ENCODE measurements at regions not wholly inside any gene's neighbourhood (a gene's known extent, or its start where the extent isn't known, plus 50 kb on each side); places are given as distances from the start of the nearest gene placed in this dataset.

DNA sequence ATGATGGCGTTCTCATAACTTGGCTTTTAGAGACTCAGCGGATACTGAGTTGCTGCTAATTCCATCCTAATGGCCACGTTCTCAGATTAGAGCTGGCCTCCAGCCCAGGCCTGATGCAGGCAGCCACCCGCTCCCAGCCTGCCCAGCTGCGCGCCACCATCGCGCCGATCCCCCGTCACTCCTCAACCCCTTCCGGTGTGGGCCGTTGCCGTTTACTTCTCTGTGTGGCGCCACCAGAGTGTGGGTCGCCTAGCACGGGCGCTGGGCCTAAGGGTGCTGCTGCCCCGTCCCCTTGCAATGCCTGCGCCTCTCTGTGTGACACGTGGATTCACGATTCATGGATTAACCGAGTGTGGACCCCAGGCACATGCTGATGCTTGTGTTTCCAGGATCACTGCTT is 1116.0 kb downstream of the BRD1 start:
- no peak for TF ChIP-seq EZH2 (IDR thresholded peaks at IDR 0.05; ENCODE audit: borderline replicate concordance, insufficient read depth, low read depth, low read length, poor library complexity, severe bottlenecking)
- TF ChIP-seq, protein P1, sequence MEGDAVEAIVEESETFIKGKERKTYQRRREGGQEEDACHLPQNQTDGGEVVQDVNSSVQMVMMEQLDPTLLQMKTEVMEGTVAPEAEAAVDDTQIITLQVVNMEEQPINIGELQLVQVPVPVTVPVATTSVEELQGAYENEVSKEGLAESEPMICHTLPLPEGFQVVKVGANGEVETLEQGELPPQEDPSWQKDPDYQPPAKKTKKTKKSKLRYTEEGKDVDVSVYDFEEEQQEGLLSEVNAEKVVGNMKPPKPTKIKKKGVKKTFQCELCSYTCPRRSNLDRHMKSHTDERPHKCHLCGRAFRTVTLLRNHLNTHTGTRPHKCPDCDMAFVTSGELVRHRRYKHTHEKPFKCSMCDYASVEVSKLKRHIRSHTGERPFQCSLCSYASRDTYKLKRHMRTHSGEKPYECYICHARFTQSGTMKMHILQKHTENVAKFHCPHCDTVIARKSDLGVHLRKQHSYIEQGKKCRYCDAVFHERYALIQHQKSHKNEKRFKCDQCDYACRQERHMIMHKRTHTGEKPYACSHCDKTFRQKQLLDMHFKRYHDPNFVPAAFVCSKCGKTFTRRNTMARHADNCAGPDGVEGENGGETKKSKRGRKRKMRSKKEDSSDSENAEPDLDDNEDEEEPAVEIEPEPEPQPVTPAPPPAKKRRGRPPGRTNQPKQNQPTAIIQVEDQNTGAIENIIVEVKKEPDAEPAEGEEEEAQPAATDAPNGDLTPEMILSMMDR (IDR thresholded peaks at IDR 0.05) = no peak
- H3K4me1 ChIP-seq (ENCODE audit: control insufficient read depth in 2 of 2, insufficient read depth in 2 of 2, low read length in 2 of 2) = no peaks in the 10 kb centered on the region
- ChIA-PET CTCF (no interaction called here), POLR2A (no interaction called here)
- DNase-seq = no peak
- H3K27me3 ChIP-seq (replicated peaks in 1 of 4; ENCODE audit: control extremely low read depth in 1 of 4, control insufficient read depth in 3 of 4, insufficient read depth in 4 of 4, low read length in 3 of 4) = no peaks in the 10 kb centered on the region
- WGBS (ENCODE audit: insufficient coverage) = 94% methylated on average over 22 of the region's 22 CpGs
- intact Hi-C loops (cut with micrococcal nuclease) = no loop called here
- peaks cover 2% of the 10 kb centered on the region for H3K27me3 Mint-ChIP-seq
- no peak overlapping the region for H2AFZ ChIP-seq (ENCODE audit: insufficient read depth, low read depth, low read length, poor library complexity, severe bottlenecking)
- H3K4me3 Mint-ChIP-seq = no peak overlapping the region
- no peak overlapping the region for H3K4me2 ChIP-seq (replicated peaks; ENCODE audit: low read depth, low read length, poor library complexity, severe bottlenecking)
- H3K27ac ChIP-seq (ENCODE audit: low read length in 2 of 2) = no peak overlapping the region
- no peak for ATAC-seq (ENCODE audit: low read depth)
- H3K9me3 ChIP-seq (ENCODE audit: control extremely low read depth in 1 of 3, control insufficient read depth in 2 of 3, insufficient read depth in 1 of 3, low read length in 2 of 3) = peaks cover 0 to 20% (median 0%) of the 10 kb centered on the region in 3 donors
- H3K27ac Mint-ChIP-seq = no peak overlapping the region
- no peaks in the 10 kb centered on the region for H4K20me1 ChIP-seq (ENCODE audit: control insufficient read depth, insufficient read depth, low read length, poor library complexity, severe bottlenecking)
- H3K36me3 ChIP-seq (replicated peaks in 1 of 2; ENCODE audit: control extremely low read depth in 1 of 2, control insufficient read depth in 1 of 2, extremely low read depth in 1 of 2, insufficient read depth in 2 of 2, low read length in 1 of 2) = no peaks in the 10 kb centered on the region
- H3K79me2 ChIP-seq (ENCODE audit: control insufficient read depth, insufficient read depth, low read length) = no peaks in the 10 kb centered on the region
- no peaks in the 10 kb centered on the region for H3K4me1 Mint-ChIP-seq
- H3K9ac ChIP-seq (ENCODE audit: low read length) = no peak overlapping the region
- no peak overlapping the region for H3K4me3 ChIP-seq (ENCODE audit: control extremely low read depth in 1 of 5, extremely low read depth in 1 of 5, insufficient read depth in 1 of 5, low read depth in 2 of 5, low read length in 4 of 5)
- no peaks in the 10 kb centered on the region for H3K9me3 Mint-ChIP-seq (ENCODE audit: insufficient read depth)

DNA sequence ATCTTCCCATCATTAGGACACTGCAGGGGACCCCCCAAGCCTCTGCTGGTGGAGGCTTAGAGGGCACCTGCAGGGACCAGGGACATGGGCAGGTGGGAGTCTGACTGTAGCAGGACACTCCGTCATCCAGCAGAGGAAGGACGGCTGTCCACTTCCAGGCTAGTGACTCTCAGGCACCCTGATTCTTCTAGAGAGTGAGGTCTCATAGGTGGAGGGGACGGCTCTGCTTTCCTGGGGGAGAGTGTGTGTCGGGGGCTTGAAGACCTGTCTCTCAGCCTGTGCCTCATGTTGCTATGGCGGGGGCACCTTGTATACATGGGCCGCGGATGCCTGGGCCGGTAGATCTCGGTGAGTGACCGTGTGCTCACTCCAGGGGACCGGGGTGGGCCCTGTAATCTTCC is 1116.6 kb downstream of the BRD1 start:
- ChIA-PET POLR2A (no interaction called here), CTCF (no interaction called here)
- Mint-ChIP-seq H3K27me3 (no peaks in the 10 kb centered on the region), H3K9me3 (ENCODE audit: insufficient read depth) (no peaks in the 10 kb centered on the region), H3K4me1 (no peaks in the 10 kb centered on the region), H3K4me3 (no peak overlapping the region), H3K27ac (no peak overlapping the region)
- Histone ChIP-seq H3K36me3 (replicated peaks in 1 of 2; ENCODE audit: control extremely low read depth in 1 of 2, control insufficient read depth in 1 of 2, extremely low read depth in 1 of 2, insufficient read depth in 2 of 2, low read length in 1 of 2) (no peaks in the 10 kb centered on the region), H2AFZ (ENCODE audit: insufficient read depth, low read depth, low read length, poor library complexity, severe bottlenecking) (no peak overlapping the region), H3K4me3 (ENCODE audit: control extremely low read depth in 1 of 5, extremely low read depth in 1 of 5, insufficient read depth in 1 of 5, low read depth in 2 of 5, low read length in 4 of 5) (no peak overlapping the region), H4K20me1 (ENCODE audit: control insufficient read depth, insufficient read depth, low read length, poor library complexity, severe bottlenecking) (no peaks in the 10 kb centered on the region), H3K27ac (ENCODE audit: low read length in 2 of 2) (no peak overlapping the region), H3K4me1 (ENCODE audit: control insufficient read depth in 2 of 2, insufficient read depth in 2 of 2, low read length in 2 of 2) (no peaks in the 10 kb centered on the region), H3K27me3 (replicated peaks in 1 of 4; ENCODE audit: control extremely low read depth in 1 of 4, control insufficient read depth in 3 of 4, insufficient read depth in 4 of 4, low read length in 3 of 4) (no peaks in the 10 kb centered on the region), H3K79me2 (ENCODE audit: control insufficient read depth, insufficient read depth, low read length) (no peaks in the 10 kb centered on the region), H3K9ac (ENCODE audit: low read length) (no peak overlapping the region), H3K9me3 (ENCODE audit: control extremely low read depth in 1 of 3, control insufficient read depth in 2 of 3, insufficient read depth in 1 of 3, low read length in 2 of 3) (peaks cover 0 to 20% (median 0%) of the 10 kb centered on the region in 3 donors), H3K4me2 (replicated peaks; ENCODE audit: low read depth, low read length, poor library complexity, severe bottlenecking) (no peak overlapping the region)
- 80% methylated on average over 11 of the region's 11 CpGs for WGBS (ENCODE audit: insufficient coverage)
- ATAC-seq (ENCODE audit: low read depth) (no peak), DNase-seq (no peak)
- intact Hi-C loops (cut with micrococcal nuclease) = no loop called here
- TF ChIP-seq EZH2 (IDR thresholded peaks at IDR 0.05; ENCODE audit: borderline replicate concordance, insufficient read depth, low read depth, low read length, poor library complexity, severe bottlenecking) = no peak
- TF ChIP-seq, protein P1 (IDR thresholded peaks at IDR 0.05) = no peak
